ENCODE measurements at regions not wholly inside any gene's neighbourhood (a gene's known extent, or its start where the extent isn't known, plus 50 kb on each side); places are given as distances from the start of the nearest gene placed in this dataset.
A peak's percentile ranks its signal among the peaks of the same experiment; 100 is the strongest.

DNA sequence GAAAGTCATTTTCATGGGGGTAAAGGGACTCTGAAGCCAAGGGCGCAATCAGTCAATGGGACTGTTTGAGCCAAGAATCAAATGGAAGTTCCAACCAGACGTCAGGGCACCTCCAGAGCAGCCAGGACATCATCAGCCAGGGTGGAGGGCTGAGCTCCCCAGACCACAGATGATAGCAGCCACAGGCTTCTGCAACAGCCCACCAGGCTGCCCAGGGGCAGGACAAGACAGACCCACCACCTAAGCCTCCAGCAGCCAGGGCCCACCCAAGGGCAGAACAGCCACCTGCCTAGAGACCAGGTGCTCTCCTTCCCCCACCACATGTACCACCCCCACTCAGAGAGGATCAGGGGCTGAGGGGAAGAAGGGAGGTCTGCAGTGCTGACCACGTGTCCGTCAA, 53.8 kb upstream of the SLC66A3 start:
- Mint-ChIP-seq H3K27ac (no peak overlapping the region), H3K27me3 (no peaks in the 10 kb centered on the region), H3K36me3 (no peaks in the 10 kb centered on the region), H3K4me3 (no peak overlapping the region), H3K9me3 (no peaks in the 10 kb centered on the region), H3K4me1 (peaks cover 10 to 41% (median 23%) of the 10 kb centered on the region in 4 donors)
- no peaks in the 10 kb centered on the region for H3K27me3 ChIP-seq (ENCODE audit: control insufficient read depth, insufficient read depth, low read length)
- DNase-seq = no peak
- no peak for ATAC-seq (ENCODE audit: low read depth in 2 of 2)
- H3K4me3 ChIP-seq (ENCODE audit: low read depth, low read length) = no peak overlapping the region
- peaks cover 31% of the 10 kb centered on the region for H3K4me1 ChIP-seq (ENCODE audit: control insufficient read depth, insufficient read depth, low read length, poor library complexity, severe bottlenecking)
- H3K9me3 ChIP-seq (ENCODE audit: control insufficient read depth in 2 of 2, low read length in 2 of 2) = no peaks in the 10 kb centered on the region
- H3K36me3 ChIP-seq (ENCODE audit: control insufficient read depth, insufficient read depth, low read length) = no peaks in the 10 kb centered on the region
- H3K27ac ChIP-seq (ENCODE audit: insufficient read depth, low read length, poor library complexity, severe bottlenecking) = no peak overlapping the region

DNA sequence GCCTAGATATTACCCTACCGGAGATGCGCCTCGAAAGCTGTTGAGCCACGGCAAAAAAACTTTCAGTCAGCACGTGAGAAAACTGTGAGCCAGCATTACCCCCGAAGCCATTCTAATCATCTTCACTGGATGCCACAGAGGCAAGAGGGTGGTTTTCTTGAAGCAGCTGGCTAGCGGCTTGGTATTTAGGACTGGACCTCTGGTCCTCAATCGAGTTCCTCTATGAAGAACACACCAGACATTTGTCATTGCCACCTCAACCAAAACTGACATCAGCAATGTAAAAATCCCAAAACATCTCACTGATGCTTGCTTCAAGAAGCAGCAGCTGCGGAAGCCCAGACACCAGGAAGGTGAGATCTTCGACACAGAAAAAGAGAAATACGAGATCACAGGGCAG, 52.8 kb upstream of the SLC66A3 start:
- no peaks in the 10 kb centered on the region for H3K9me3 ChIP-seq (ENCODE audit: control insufficient read depth in 2 of 2, low read length in 2 of 2)
- DNase-seq (no peak), ATAC-seq (ENCODE audit: low read depth in 2 of 2) (no peak)
- Mint-ChIP-seq H3K9me3 (no peaks in the 10 kb centered on the region), H3K4me1 (peaks cover 10 to 44% (median 24%) of the 10 kb centered on the region in 4 donors), H3K27ac (peak overlapping the region in 2 of 3 donors; percentile 71 to 75), H3K4me3 (peak overlapping the region in 1 of 4 donors; percentile 56), H3K36me3 (no peaks in the 10 kb centered on the region), H3K27me3 (no peaks in the 10 kb centered on the region)
- H3K36me3 ChIP-seq (ENCODE audit: control insufficient read depth, insufficient read depth, low read length) = no peaks in the 10 kb centered on the region
- no peak overlapping the region for H3K4me3 ChIP-seq (ENCODE audit: low read depth, low read length)
- no peak overlapping the region for H3K27ac ChIP-seq (ENCODE audit: insufficient read depth, low read length, poor library complexity, severe bottlenecking)
- H3K4me1 ChIP-seq (ENCODE audit: control insufficient read depth, insufficient read depth, low read length, poor library complexity, severe bottlenecking) = peaks cover 34% of the 10 kb centered on the region
- no peaks in the 10 kb centered on the region for H3K27me3 ChIP-seq (ENCODE audit: control insufficient read depth, insufficient read depth, low read length)

DNA sequence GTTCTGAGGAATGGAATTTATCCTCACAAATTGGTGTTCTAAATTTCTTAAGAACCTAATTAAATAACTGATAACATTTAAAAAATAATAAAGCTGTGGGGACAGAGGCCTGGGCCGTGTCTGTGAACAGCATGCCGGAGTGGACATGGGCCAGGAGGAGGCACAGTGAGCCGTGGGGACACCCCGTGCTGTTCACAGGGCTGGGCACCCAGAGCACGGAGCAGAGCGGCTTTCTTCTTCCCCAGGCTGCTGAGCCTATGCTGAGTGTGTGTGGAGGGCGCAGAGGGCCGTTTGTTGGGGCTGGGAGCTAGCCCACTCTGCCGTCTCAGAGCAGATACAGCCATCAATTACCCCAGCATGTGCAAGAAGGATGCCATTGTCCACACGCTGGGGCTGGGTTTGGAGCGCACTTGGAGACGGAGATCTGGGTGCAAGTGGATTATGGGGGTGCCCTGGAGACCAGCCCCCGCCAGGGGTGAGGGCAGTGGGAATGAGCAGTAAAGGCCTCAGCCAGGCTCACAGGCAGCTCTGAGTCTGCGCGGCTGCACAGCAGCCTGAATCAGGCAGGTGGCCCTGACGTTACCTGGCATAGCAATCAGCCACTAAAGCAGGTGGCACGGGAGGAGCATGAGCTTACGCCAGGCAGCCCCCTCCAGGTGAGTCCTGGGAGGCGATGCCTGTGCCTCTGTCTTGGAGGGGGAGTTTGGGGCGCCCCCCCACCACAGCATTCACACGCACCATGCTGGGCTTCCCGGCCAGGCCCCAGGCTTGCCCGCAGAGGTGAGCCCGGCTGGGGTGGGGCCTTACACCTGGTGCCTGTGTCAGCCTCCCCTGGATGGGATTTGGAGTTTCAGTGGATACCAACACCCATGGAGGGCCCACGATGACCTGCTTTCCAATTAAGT, 52.1 kb upstream of the SLC66A3 start:
- no peaks in the 10 kb centered on the region for H3K36me3 ChIP-seq (ENCODE audit: control insufficient read depth, insufficient read depth, low read length)
- peak overlapping the region; percentile 43 for H3K27ac ChIP-seq (ENCODE audit: insufficient read depth, low read length, poor library complexity, severe bottlenecking)
- no peaks in the 10 kb centered on the region for H3K27me3 ChIP-seq (ENCODE audit: control insufficient read depth, insufficient read depth, low read length)
- peaks cover 34% of the 10 kb centered on the region for H3K4me1 ChIP-seq (ENCODE audit: control insufficient read depth, insufficient read depth, low read length, poor library complexity, severe bottlenecking)
- H3K4me1 Mint-ChIP-seq = peaks cover 10 to 44% (median 24%) of the 10 kb centered on the region in 4 donors
- peak overlapping the region; percentile 63 for H3K4me3 ChIP-seq (ENCODE audit: low read depth, low read length)
- H3K27ac Mint-ChIP-seq = peak overlapping the region; percentile 64 to 85 (median 71)
- H3K9me3 ChIP-seq (ENCODE audit: control insufficient read depth in 2 of 2, low read length in 2 of 2) = no peaks in the 10 kb centered on the region
- DNase-seq (no peak), ATAC-seq (ENCODE audit: low read depth in 2 of 2) (no peak)
- H3K36me3 Mint-ChIP-seq = no peaks in the 10 kb centered on the region
- peak overlapping the region in 3 of 4 donors; percentile 2 to 60 (median 59) for H3K4me3 Mint-ChIP-seq
- H3K27me3 Mint-ChIP-seq = no peaks in the 10 kb centered on the region
- H3K9me3 Mint-ChIP-seq = no peaks in the 10 kb centered on the region

DNA sequence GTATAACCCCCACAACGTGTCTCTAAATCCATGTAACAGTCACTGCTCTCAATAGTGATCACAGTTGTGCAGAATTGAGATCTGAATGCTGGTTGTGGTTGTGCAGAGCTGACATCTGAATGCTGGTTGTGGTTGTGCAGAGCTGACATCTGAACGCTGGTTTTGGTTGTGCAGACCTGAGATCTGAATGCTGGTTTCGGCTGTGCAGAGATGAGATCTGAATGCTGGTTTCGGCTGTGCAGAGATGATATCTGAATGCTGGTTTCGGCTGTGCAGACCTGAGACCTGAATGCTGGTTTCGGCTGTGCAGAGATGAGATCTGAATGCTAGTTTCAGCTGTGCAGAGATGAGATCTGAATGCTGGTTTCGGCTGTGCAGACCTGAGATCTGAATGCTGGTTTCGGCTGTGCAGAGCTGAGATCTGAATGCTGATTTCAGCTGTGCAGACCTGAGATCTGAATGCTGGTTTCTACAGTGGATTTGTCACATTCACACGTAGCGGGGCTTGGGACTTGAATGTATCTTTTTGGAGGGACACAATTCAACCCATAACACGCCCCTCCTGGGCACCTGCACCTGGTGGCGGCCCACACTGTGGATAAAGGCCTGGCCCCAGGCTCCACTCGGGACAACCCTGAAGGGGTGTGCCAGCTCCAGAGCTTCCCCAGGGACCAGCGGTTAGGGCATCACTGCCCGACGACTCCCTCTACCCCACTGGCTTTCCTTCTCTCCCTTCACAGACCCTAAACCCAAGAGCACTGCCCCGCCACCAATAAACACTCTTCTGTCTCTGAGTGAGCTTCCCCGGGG, 51.1 kb upstream of the SLC66A3 start:
- DNase-seq = peak in 2 of 3 donors; percentile 38 to 70
- no peak for ATAC-seq (ENCODE audit: low read depth in 2 of 2)
- Mint-ChIP-seq H3K4me3 (peak overlapping the region; percentile 2 to 73 (median 54)), H3K9me3 (no peaks in the 10 kb centered on the region), H3K4me1 (peaks cover 10 to 44% (median 24%) of the 10 kb centered on the region in 4 donors), H3K27me3 (no peaks in the 10 kb centered on the region), H3K27ac (peak overlapping the region; percentile 71 to 94 (median 85)), H3K36me3 (no peaks in the 10 kb centered on the region)
- Histone ChIP-seq H3K27me3 (ENCODE audit: control insufficient read depth, insufficient read depth, low read length) (no peaks in the 10 kb centered on the region), H3K27ac (ENCODE audit: insufficient read depth, low read length, poor library complexity, severe bottlenecking) (peak overlapping the region; percentile 43), H3K4me1 (ENCODE audit: control insufficient read depth, insufficient read depth, low read length, poor library complexity, severe bottlenecking) (peaks cover 34% of the 10 kb centered on the region), H3K36me3 (ENCODE audit: control insufficient read depth, insufficient read depth, low read length) (no peaks in the 10 kb centered on the region), H3K4me3 (ENCODE audit: low read depth, low read length) (peak overlapping the region; percentile 63), H3K9me3 (ENCODE audit: control insufficient read depth in 2 of 2, low read length in 2 of 2) (no peaks in the 10 kb centered on the region)

DNA sequence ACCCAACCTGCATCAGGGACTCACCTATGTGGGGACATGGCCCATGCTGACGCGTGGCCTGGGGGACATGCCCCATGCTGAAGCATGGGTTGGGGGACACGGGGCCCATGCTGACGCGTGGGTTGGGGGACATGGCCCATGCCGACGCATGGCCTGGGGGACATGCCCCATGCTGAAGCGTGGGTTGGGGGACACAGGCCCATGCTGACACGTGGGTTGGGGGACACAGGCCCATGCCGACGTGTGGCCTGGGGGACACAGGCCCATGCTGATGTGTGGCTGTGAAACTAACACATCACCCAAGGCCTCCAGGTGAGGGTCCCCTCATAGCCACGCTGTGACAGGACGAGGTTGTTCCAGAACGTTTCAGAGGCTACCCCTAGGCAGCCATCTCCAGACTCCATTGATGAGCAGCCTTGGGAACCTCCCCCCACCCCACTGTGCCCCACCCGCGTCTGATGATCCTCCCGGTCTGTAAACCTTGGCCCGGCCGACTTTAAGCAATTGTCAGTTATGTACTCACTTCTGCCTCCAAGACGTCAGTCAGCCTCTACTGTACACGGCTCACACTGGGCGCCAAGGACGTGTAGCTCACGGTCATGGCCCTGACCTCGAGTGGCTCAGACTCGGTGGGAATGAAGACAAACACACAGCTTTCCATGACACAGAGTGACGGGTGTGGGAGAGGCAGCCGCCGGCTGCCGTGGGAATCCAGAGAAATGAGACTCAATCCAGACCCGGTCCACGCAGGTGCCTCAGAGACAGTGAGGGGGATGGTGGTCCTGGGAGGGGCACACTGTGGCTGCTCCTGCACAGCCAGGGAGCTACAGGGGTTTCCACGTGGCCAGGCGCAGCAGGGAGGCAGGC, 50.2 kb upstream of the SLC66A3 start:
- Mint-ChIP-seq H3K27ac (peak overlapping the region; percentile 76 to 94 (median 85)), H3K4me1 (peaks cover 10 to 44% (median 24%) of the 10 kb centered on the region in 4 donors), H3K36me3 (no peaks in the 10 kb centered on the region), H3K27me3 (no peaks in the 10 kb centered on the region), H3K4me3 (peak overlapping the region; percentile 27 to 73 (median 54)), H3K9me3 (peaks cover 0 to under 1% (median 0%) of the 10 kb centered on the region in 7 donors)
- Histone ChIP-seq H3K27ac (ENCODE audit: insufficient read depth, low read length, poor library complexity, severe bottlenecking) (no peak overlapping the region), H3K4me1 (ENCODE audit: control insufficient read depth, insufficient read depth, low read length, poor library complexity, severe bottlenecking) (peaks cover 34% of the 10 kb centered on the region), H3K27me3 (ENCODE audit: control insufficient read depth, insufficient read depth, low read length) (no peaks in the 10 kb centered on the region), H3K9me3 (ENCODE audit: control insufficient read depth in 2 of 2, low read length in 2 of 2) (no peaks in the 10 kb centered on the region), H3K36me3 (ENCODE audit: control insufficient read depth, insufficient read depth, low read length) (no peaks in the 10 kb centered on the region), H3K4me3 (ENCODE audit: low read depth, low read length) (no peak overlapping the region)
- DNase-seq (no peak), ATAC-seq (ENCODE audit: low read depth in 2 of 2) (no peak)
